HG03064 (cell line): ENCODE measurements at regions not wholly inside any gene's neighbourhood (a gene's known extent, or its start where the extent isn't known, plus 50 kb on each side); places are given as distances from the start of the nearest gene placed in this dataset.
A peak's percentile ranks its signal among the peaks of the same experiment; 100 is the strongest.

Experiments used
- ATAC-seq: cut with Tn5 transposase; IDR thresholded peaks from one replicate; pipeline ENCODE4 v1.9.1; 2021; ENCODE audit warnings: low read depth; ENCODE audit not compliant: unreplicated experiment

- ATAC-seq = no peak
Measured at GRCh38 chr13:53143757-53144339, 115.2 kb downstream of the OLFM4 start.

GRCh38 chr13:53144826-53145225 is 116.2 kb downstream of the OLFM4 start:
- no peak for ATAC-seq

GRCh38 chr13:53150568-53150967 is 122.0 kb downstream of the OLFM4 start:
- ATAC-seq = no peak

GRCh38 chr13:53151336-53152056 is 122.9 kb downstream of the OLFM4 start:
- ATAC-seq = peak; percentile 99

- ATAC-seq = no peak
Measured at GRCh38 chr13:53152057-53152421, 123.4 kb downstream of the OLFM4 start.

- ATAC-seq = no peak
Measured at GRCh38 chr13:53158201-53158600, 129.6 kb downstream of the OLFM4 start.

GRCh38 chr13:53159431-53159830 is 130.8 kb downstream of the OLFM4 start:
- no peak for ATAC-seq

- ATAC-seq = no peak
Measured at GRCh38 chr13:53160211-53160610, 131.6 kb downstream of the OLFM4 start.

GRCh38 chr13:53161251-53161650 is 132.6 kb downstream of the OLFM4 start:
- ATAC-seq = no peak

GRCh38 chr13:53165261-53165660 is 136.6 kb downstream of the OLFM4 start:
- ATAC-seq = no peak

GRCh38 chr13:53167561-53167960 is 138.9 kb downstream of the OLFM4 start:
- no peak for ATAC-seq

GRCh38 chr13:53170910-53171309 is 142.3 kb downstream of the OLFM4 start:
- no peak for ATAC-seq

- no peak for ATAC-seq
Measured at GRCh38 chr13:53174545-53174944, 145.9 kb downstream of the OLFM4 start.

GRCh38 chr13:53180684-53181083 is 152.1 kb downstream of the OLFM4 start:
- no peak for ATAC-seq

GRCh38 chr13:53182724-53183123 is 154.1 kb downstream of the OLFM4 start:
- ATAC-seq = no peak

GRCh38 chr13:53188120-53188519 is 159.5 kb downstream of the OLFM4 start:
- no peak for ATAC-seq

GRCh38 chr13:53189162-53189561 is 160.5 kb downstream of the OLFM4 start:
- no peak for ATAC-seq

- no peak for ATAC-seq
Measured at GRCh38 chr13:53191091-53191490, 162.5 kb downstream of the OLFM4 start.

- ATAC-seq = no peak
Measured at GRCh38 chr13:53197424-53197823, 168.8 kb downstream of the OLFM4 start.

GRCh38 chr13:53198017-53198416 is 169.4 kb downstream of the OLFM4 start:
- ATAC-seq = no peak

- ATAC-seq = no peak
Measured at GRCh38 chr13:53198736-53199135, 170.1 kb downstream of the OLFM4 start.

GRCh38 chr13:53200075-53200474 is 171.5 kb downstream of the OLFM4 start:
- ATAC-seq = no peak
